ENCODE measurements at regions not wholly inside any gene's neighbourhood (a gene's known extent, or its start where the extent isn't known, plus 50 kb on each side); places are given as distances from the start of the nearest gene placed in this dataset.
"Not testable (repeated sequence)": the region's sequence is repeated elsewhere in the genome, so short reads cannot be mapped to it uniquely, and the experiment has no call there.

GRCh38 chr1:60503266-60503925, 429.8 kb upstream of the C1orf87 start:
- no peak overlapping the region for H3K4me3 ChIP-seq
- peaks cover 0 to 3% (median 0%) of the 10 kb centered on the region in 4 donors for H3K9me3 ChIP-seq
- 73 to 80% methylated on average over 9 of the region's 9 CpGs for WGBS, 2 donors
- H3K27ac ChIP-seq, result no peak overlapping the region
- intact Hi-C loops (cut with DNase I), result no loop called here
- TF ChIP-seq EP300 (IDR thresholded peaks at IDR 0.05), result no peak
- no peak for TF ChIP-seq POLR2AphosphoS5 (IDR thresholded peaks at IDR 0.05)
- no peak for TF ChIP-seq CTCF (IDR thresholded peaks at IDR 0.05)
- TF ChIP-seq POLR2A (IDR thresholded peaks at IDR 0.05), result no peak
- H3K27me3 ChIP-seq, result no peaks in the 10 kb centered on the region
- no peaks in the 10 kb centered on the region for H3K36me3 ChIP-seq
- DNase-seq, result no peak
- no peaks in the 10 kb centered on the region for H3K4me1 ChIP-seq

GRCh38 chr1:60502506-60502905, 428.9 kb upstream of the C1orf87 start:
- no peak for DNase-seq
- H3K4me1 ChIP-seq, result no peaks in the 10 kb centered on the region
- H3K4me3 ChIP-seq, result no peak overlapping the region
- H3K27ac ChIP-seq, result no peak overlapping the region
- H3K9me3 ChIP-seq, result peaks cover 0 to 4% (median 0%) of the 10 kb centered on the region in 4 donors
- no peaks in the 10 kb centered on the region for H3K27me3 ChIP-seq
- no peaks in the 10 kb centered on the region for H3K36me3 ChIP-seq
- intact Hi-C loops (cut with DNase I), result no loop called here
- TF ChIP-seq POLR2A (IDR thresholded peaks at IDR 0.05), result no peak
- TF ChIP-seq POLR2AphosphoS5 (IDR thresholded peaks at IDR 0.05), result no peak
- no peak for TF ChIP-seq CTCF (IDR thresholded peaks at IDR 0.05)
- TF ChIP-seq EP300 (IDR thresholded peaks at IDR 0.05), result no peak
- 91 to 96% methylated on average over 1 of the region's 1 CpG for WGBS, 2 donors

GRCh38 chr1:60489916-60490480, 416.4 kb upstream of the C1orf87 start:
- H3K9me3 ChIP-seq; H3K36me3 ChIP-seq; H3K27ac ChIP-seq; intact Hi-C loops (cut with DNase I); H3K27me3 ChIP-seq; H3K4me1 ChIP-seq; H3K4me3 ChIP-seq; DNase-seq: not testable (repeated sequence)
- 63 to 87% methylated on average over 20 of the region's 20 CpGs for WGBS, 2 donors

- Histone ChIP-seq H3K4me1 (no peaks in the 10 kb centered on the region), H3K36me3 (no peaks in the 10 kb centered on the region), H3K9me3 (no peaks in the 10 kb centered on the region), H3K4me3 (no peak overlapping the region), H3K27me3 (no peaks in the 10 kb centered on the region), H3K27ac (no peak overlapping the region)
- no peak for TF ChIP-seq POLR2AphosphoS5 (IDR thresholded peaks at IDR 0.05)
- TF ChIP-seq EP300 (IDR thresholded peaks at IDR 0.05), result no peak
- no peak for TF ChIP-seq CTCF (IDR thresholded peaks at IDR 0.05)
- TF ChIP-seq POLR2A (IDR thresholded peaks at IDR 0.05), result no peak
- no peak for DNase-seq
- intact Hi-C loops (cut with DNase I), result no loop called here
These were observed 415.3 kb upstream of the C1orf87 start for GRCh38 chr1:60488847-60489246.

GRCh38 chr1:60487565-60488345, 414.2 kb upstream of the C1orf87 start:
- no peak for DNase-seq

More at GRCh38 chr1:60487565-60488345, 414.2 kb upstream of the C1orf87 start:
- WGBS, 2 donors, result 77 to 91% methylated on average over 3 of the region's 3 CpGs
- Histone ChIP-seq H3K27me3 (no peaks in the 10 kb centered on the region), H3K27ac (no peak overlapping the region), H3K9me3 (no peaks in the 10 kb centered on the region), H3K4me1 (no peaks in the 10 kb centered on the region), H3K4me3 (no peak overlapping the region), H3K36me3 (no peaks in the 10 kb centered on the region)
- TF ChIP-seq EP300 (IDR thresholded peaks at IDR 0.05) (no peak), POLR2AphosphoS5 (IDR thresholded peaks at IDR 0.05) (no peak), POLR2A (IDR thresholded peaks at IDR 0.05) (no peak), CTCF (IDR thresholded peaks at IDR 0.05) (no peak)
- intact Hi-C loops (cut with DNase I), result no loop called here
